HCT116 (cell line): ENCODE measurements at regions not wholly inside any gene's neighbourhood (a gene's known extent, or its start where the extent isn't known, plus 50 kb on each side); places are given as distances from the start of the nearest gene placed in this dataset.

Experiments used
- ATAC-seq: fragments of 200-7000 bp; cut with Tn5 transposase; 2 replicates; pipeline ENCODE4 v1.9.1; 2020; ENCODE audit warnings: mild to moderate bottlenecking, moderate library complexity
- BruUV-seq: library from RNA; stranded (reverse); fragments of 400-500 nt; replicated peaks from 2 replicates; lab custom pipeline; 2021; lab: Mats Ljungman, UMichigan
- CTCF ChIA-PET: fragments of 300-600 bp; sonication (Branson Sonifier 250); formaldehyde crosslinking; loops from one replicate; lab custom pipeline; 2021; ENCODE audit warnings: antibody characterized with exemption; lab: Charles Lee
- POLR2A ChIA-PET: fragments of 300-600, 350-600 bp; sonication (Branson Sonifier 250); formaldehyde crosslinking; loops from one replicate; lab custom pipeline; 2021; ENCODE audit warnings: antibody characterized with exemption; lab: Charles Lee
- RAD21 ChIA-PET, 2 experiments: fragments of 300-600 bp; sonication (Branson Sonifier 250); formaldehyde crosslinking; loops; one replicate each; lab custom pipeline; 2023; ENCODE audit warnings: low total read pairs in 2 of 2; ENCODE audit not compliant: uncharacterized antibody in 2 of 2, unreplicated experiment in 2 of 2, low non-redundant PET in 1 of 2; lab: Charles Lee
- DNase-seq: peaks from one replicate; pipeline ENCODE4 v3.0.0-alpha.2; 2010; ENCODE audit warnings: low read depth, low spot score
- H2AFZ ChIP-seq: fragments of 200-600 bp; shearing (Covaris generic), sonication (generic); 2 replicates; pipeline ENCODE4 v1.6.1; 2017; ENCODE audit warnings: low read depth, mixed run types, mixed read lengths, antibody characterized with exemption, low read length; ENCODE audit not compliant: poor library complexity, severe bottlenecking
- H3K27ac ChIP-seq: 2 replicates; pipeline ENCODE4 v1.5.1; 2012; ENCODE audit warnings: low read depth, low read length
- H3K27me3 ChIP-seq: fragments of 200-600 bp; sonication (generic); 2 replicates; pipeline ENCODE4 v1.6.1; 2016; ENCODE audit warnings: mixed run types, low read length, mixed read lengths; ENCODE audit not compliant: insufficient read depth
- H3K36me3 ChIP-seq, 2 experiments: fragments of 200-500 bp in 1 of 2; fragments of 200-600 bp in 1 of 2; sonication (Bioruptor generic) in 1 of 2; sonication (generic) in 1 of 2; 2 replicates each; pipeline versions ENCODE4 v1.5.1 to v1.6.1; 2014 to 2016; ENCODE audit warnings: low read length in 2 of 2, inconsistent platforms in 1 of 2, mixed read lengths in 1 of 2, mixed run types in 1 of 2; ENCODE audit not compliant: insufficient read depth in 2 of 2, control insufficient read depth in 1 of 2
- H3K4me1 ChIP-seq, 2 experiments: fragments of 200-600 bp in 1 of 2; sonication (generic) in 1 of 2; 2 replicates each; pipeline versions ENCODE4 v1.5.1 to v1.6.1; 2012 to 2017; ENCODE audit warnings: low read length in 2 of 2, inconsistent platforms in 1 of 2, mild to moderate bottlenecking in 1 of 2, mixed read lengths in 1 of 2, mixed run types in 1 of 2, moderate library complexity in 1 of 2; ENCODE audit not compliant: insufficient read depth in 2 of 2, control insufficient read depth in 1 of 2
- H3K4me2 ChIP-seq: fragments of 200-600 bp; sonication (generic); 2 replicates; pipeline ENCODE4 v1.6.1; 2017; ENCODE audit warnings: mixed run types, low read length, mixed read lengths
- H3K4me3 ChIP-seq, 2 experiments: fragments of 200-600 bp in 1 of 2; sonication (generic) in 1 of 2; replicated peaks in 1 of 2; 2 replicates each; pipeline ENCODE4 v1.5.1; 2011 to 2016; ENCODE audit warnings: low read length in 2 of 2, control low read depth in 1 of 2, low read depth in 1 of 2, mild to moderate bottlenecking in 1 of 2, mixed read lengths in 1 of 2, mixed run types in 1 of 2
- H3K79me2 ChIP-seq: fragments of 200-600 bp; sonication (generic); 2 replicates; pipeline ENCODE4 v1.6.1; 2017; ENCODE audit warnings: mild to moderate bottlenecking, mixed run types, low read length, moderate library complexity, mixed read lengths; ENCODE audit not compliant: insufficient read depth
- H3K9ac ChIP-seq: fragments of 200-600 bp; sonication (generic); 2 replicates; pipeline ENCODE4 v1.6.1; 2016; ENCODE audit warnings: low read length, mixed read lengths
- H3K9me2 ChIP-seq: fragments of 200-600 bp; sonication (generic), shearing (Covaris generic); 2 replicates; pipeline ENCODE4 v1.6.1; 2017; ENCODE audit warnings: mixed run types, mild to moderate bottlenecking, moderate library complexity; ENCODE audit not compliant: insufficient read depth
- H3K9me3 ChIP-seq, 2 experiments: fragments of 200-500 bp in 1 of 2; fragments of 200-600 bp in 1 of 2; sonication (Bioruptor generic) in 1 of 2; sonication (generic) in 1 of 2; 2 replicates each; pipeline ENCODE4 v1.6.1; 2014 to 2017; ENCODE audit warnings: low read length in 2 of 2, mixed read lengths in 2 of 2, inconsistent platforms in 1 of 2, low read depth in 1 of 2, mild to moderate bottlenecking in 1 of 2, mixed run types in 1 of 2, moderate library complexity in 1 of 2; ENCODE audit not compliant: control insufficient read depth in 1 of 2, insufficient read depth in 1 of 2
- H4K20me1 ChIP-seq: fragments of 200-600 bp; sonication (generic), shearing (Covaris generic); 2 replicates; pipeline ENCODE4 v1.6.1; 2017; ENCODE audit warnings: mixed run types, mild to moderate bottlenecking, moderate library complexity; ENCODE audit not compliant: insufficient read depth
- CEBPB ChIP-seq: IDR thresholded peaks from 2 replicates; pipeline ENCODE4 v1.6.1; 2012; ENCODE audit warnings: low read depth
- EGR1 ChIP-seq: IDR thresholded peaks from 2 replicates; pipeline ENCODE4 v1.6.1; 2012; ENCODE audit warnings: low read depth
- ELF1 ChIP-seq: IDR thresholded peaks from 2 replicates; pipeline ENCODE4 v1.6.1; 2012; ENCODE audit warnings: low read depth, borderline replicate concordance
- EZH2 ChIP-seq: fragments of 200-600 bp; sonication (generic); IDR thresholded peaks from 2 replicates; pipeline ENCODE4 v1.6.1; 2017; ENCODE audit warnings: antibody characterized with exemption, mixed run types
- EZH2phosphoT487 ChIP-seq: fragments of 200-600 bp; IDR thresholded peaks from 2 replicates; pipeline ENCODE4 v1.6.1; 2018; ENCODE audit warnings: antibody characterized with exemption, borderline replicate concordance
- FOSL1 ChIP-seq: IDR thresholded peaks from 2 replicates; pipeline ENCODE4 v1.6.1; 2012; ENCODE audit warnings: low read depth
- JUND ChIP-seq: IDR thresholded peaks from 2 replicates; pipeline ENCODE4 v1.6.1; 2012
- POLR2AphosphoS5 ChIP-seq: IDR thresholded peaks from 2 replicates; pipeline ENCODE4 v1.6.1; 2011; ENCODE audit warnings: mild to moderate bottlenecking, low read depth, low read length, moderate library complexity
- RAD21 ChIP-seq: IDR thresholded peaks from 2 replicates; pipeline ENCODE4 v1.6.1; 2012; ENCODE audit warnings: low read depth, mild to moderate bottlenecking
- SIN3A ChIP-seq: IDR thresholded peaks from 2 replicates; pipeline ENCODE4 v1.6.1; 2012; ENCODE audit warnings: low read depth
- SP1 ChIP-seq: IDR thresholded peaks from 2 replicates; pipeline ENCODE4 v1.6.1; 2012; ENCODE audit warnings: low read depth
- SRF ChIP-seq: IDR thresholded peaks from 2 replicates; pipeline ENCODE4 v1.6.1; 2012; ENCODE audit warnings: low read depth
- TCF7L2 ChIP-seq: IDR thresholded peaks from 2 replicates; pipeline ENCODE4 v1.7.0; 2011; ENCODE audit warnings: borderline replicate concordance, inconsistent platforms; ENCODE audit not compliant: insufficient read depth, insufficient read length; ENCODE audit errors: extremely low read depth
- YY1 ChIP-seq: IDR thresholded peaks from 2 replicates; pipeline ENCODE4 v1.6.1; 2011; ENCODE audit warnings: low read length, low read depth, moderate library complexity, mild to moderate bottlenecking; ENCODE audit not compliant: insufficient replicate concordance; ENCODE audit errors: extremely low read depth
- ZBTB33 ChIP-seq: IDR thresholded peaks from 2 replicates; pipeline ENCODE4 v1.6.1; 2011; ENCODE audit warnings: mild to moderate bottlenecking, low read length, moderate library complexity; ENCODE audit not compliant: insufficient replicate concordance; ENCODE audit errors: extremely low read depth
- ZFX ChIP-seq: fragments of 450-650 bp; IDR thresholded peaks from 2 replicates; pipeline ENCODE4 v1.6.1; 2017
- ZNF274 ChIP-seq: fragments of 200-500 bp; sonication (Bioruptor generic); IDR thresholded peaks from 2 replicates; pipeline ENCODE4 v1.6.1; 2014; ENCODE audit warnings: mild to moderate bottlenecking, low read depth, low read length, inconsistent platforms
- intact Hi-C: fragments of 100-400 bp; cut with micrococcal nuclease; formaldehyde crosslinking; loops from 2 replicates; pipeline ENCODE4 v1.10.0; 2022
- TF ChIP-seq, protein P1 (sequence below): IDR thresholded peaks from 2 replicates; pipeline ENCODE4 v1.6.1; 2012
- TF ChIP-seq, protein P2 (sequence below), 3 experiments: fragments of 200-600 bp in 1 of 3; sonication (generic) in 1 of 3; IDR thresholded peaks in 2 of 3; conservative IDR thresholded peaks in 1 of 3; 2 replicates each; pipeline ENCODE4 v1.5.1; 2012 to 2017; ENCODE audit warnings: low read depth in 2 of 3, low read length in 2 of 3, antibody characterized with exemption in 1 of 3, borderline replicate concordance in 1 of 3, control low read depth in 1 of 3, mild to moderate bottlenecking in 1 of 3, mixed read lengths in 1 of 3, mixed run types in 1 of 3, moderate library complexity in 1 of 3; ENCODE audit not compliant: insufficient read depth in 1 of 3

GRCh38 chr2:216570357-216570756, 62.9 kb upstream of the IGFBP2 start:
- Histone ChIP-seq H3K4me3 (no peak overlapping the region), H3K79me2 (no peaks in the 10 kb centered on the region), H3K9me3 (no peaks in the 10 kb centered on the region), H2AFZ (no peak overlapping the region), H3K27ac (no peak overlapping the region), H3K4me2 (no peak overlapping the region), H3K9ac (no peak overlapping the region), H3K27me3 (no peaks in the 10 kb centered on the region), H4K20me1 (no peaks in the 10 kb centered on the region), H3K4me1 (peaks cover 8 to 20% of the 10 kb centered on the region in 2 experiments; a peak in 3 of 4 replicates)
- CTCF ChIA-PET: no interaction called here
- no peak for ATAC-seq
- BruUV-seq: no TSS peak
- DNase-seq: no peak
- POLR2A ChIA-PET: no interaction called here
- TF ChIP-seq ZNF274 (no peak), ZBTB33 (no peak), YY1 (no peak), SIN3A (no peak), RAD21 (no peak), SRF (no peak), CEBPB (no peak), TCF7L2 (no peak), EGR1 (no peak), ZFX (no peak), ELF1 (no peak), EZH2 (no peak), EZH2phosphoT487 (no peak), FOSL1 (no peak), POLR2AphosphoS5 (no peak), JUND (no peak), SP1 (no peak)
- TF ChIP-seq, protein P1, sequence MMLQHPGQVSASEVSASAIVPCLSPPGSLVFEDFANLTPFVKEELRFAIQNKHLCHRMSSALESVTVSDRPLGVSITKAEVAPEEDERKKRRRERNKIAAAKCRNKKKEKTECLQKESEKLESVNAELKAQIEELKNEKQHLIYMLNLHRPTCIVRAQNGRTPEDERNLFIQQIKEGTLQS: no peak
- TF ChIP-seq, protein P2, sequence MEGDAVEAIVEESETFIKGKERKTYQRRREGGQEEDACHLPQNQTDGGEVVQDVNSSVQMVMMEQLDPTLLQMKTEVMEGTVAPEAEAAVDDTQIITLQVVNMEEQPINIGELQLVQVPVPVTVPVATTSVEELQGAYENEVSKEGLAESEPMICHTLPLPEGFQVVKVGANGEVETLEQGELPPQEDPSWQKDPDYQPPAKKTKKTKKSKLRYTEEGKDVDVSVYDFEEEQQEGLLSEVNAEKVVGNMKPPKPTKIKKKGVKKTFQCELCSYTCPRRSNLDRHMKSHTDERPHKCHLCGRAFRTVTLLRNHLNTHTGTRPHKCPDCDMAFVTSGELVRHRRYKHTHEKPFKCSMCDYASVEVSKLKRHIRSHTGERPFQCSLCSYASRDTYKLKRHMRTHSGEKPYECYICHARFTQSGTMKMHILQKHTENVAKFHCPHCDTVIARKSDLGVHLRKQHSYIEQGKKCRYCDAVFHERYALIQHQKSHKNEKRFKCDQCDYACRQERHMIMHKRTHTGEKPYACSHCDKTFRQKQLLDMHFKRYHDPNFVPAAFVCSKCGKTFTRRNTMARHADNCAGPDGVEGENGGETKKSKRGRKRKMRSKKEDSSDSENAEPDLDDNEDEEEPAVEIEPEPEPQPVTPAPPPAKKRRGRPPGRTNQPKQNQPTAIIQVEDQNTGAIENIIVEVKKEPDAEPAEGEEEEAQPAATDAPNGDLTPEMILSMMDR (IDR thresholded peaks at IDR 0.05 in 2 of 3, conservative IDR thresholded peaks at IDR 0.05 in 1 of 3; ENCODE audit: borderline replicate concordance in 1 of 3, insufficient read depth in 1 of 3, low read depth in 2 of 3, low read length in 2 of 3): no peak
- TF ChIP-seq, all 23 proteins: peak for 0
- Histone ChIP-seq H3K9me2 (no peaks in the 10 kb centered on the region), H3K36me3 (no peaks in the 10 kb centered on the region)
- intact Hi-C loops: no loop called here
- RAD21 ChIA-PET: interaction anchor here in 1 of 2 experiments (0.7 kb wide), 1 partner anchor 74 kb away, joined by 4 read pairs; no protein-coding TSS in a partner anchor
